Adrenal gland (tissue), 9 donors: ENCODE measurements at regions not wholly inside any gene's neighbourhood (a gene's known extent, or its start where the extent isn't known, plus 50 kb on each side); places are given as distances from the start of the nearest gene placed in this dataset.
"Not testable (repeated sequence)": the region's sequence is repeated elsewhere in the genome, so short reads cannot be mapped to it uniquely, and the experiment has no call there.

Experiments used
- DNase-seq, 7 donors: peaks; one replicate each; pipeline ENCODE4 v3.0.0-alpha.2; 2019 to 2020
- H3K27ac ChIP-seq, 5 donors: fragments of 200-600 bp; sonication (generic) in 4 of 5; 1 replicate in 3 of 5; 2 replicates in 2 of 5; pipeline versions ENCODE4 v1.5.1 to v1.8.0; 2016 to 2020; ENCODE audit warnings: mild to moderate bottlenecking in 1 of 5
- H3K27me3 ChIP-seq: fragments of 200-600 bp; 2 replicates; pipeline ENCODE4 v1.8.0; 2021
- H3K36me3 ChIP-seq, 2 donors: fragments of 200-600 bp; replicated peaks in 1 of 2; 1 replicate in 1 of 2; 2 replicates in 1 of 2; pipeline versions ENCODE4 v1.5.1 to v1.8.0; 2018 to 2022
- H3K4me1 ChIP-seq, 2 donors: fragments of 200-600 bp; replicated peaks in 1 of 2; 1 replicate in 1 of 2; 2 replicates in 1 of 2; pipeline versions ENCODE4 v1.5.1 to v1.8.0; 2018 to 2021
- H3K4me3 ChIP-seq, 4 donors: fragments of 200-600 bp; sonication (generic) in 3 of 4; one replicate each; pipeline ENCODE4 v1.5.1; 2016 to 2018
- H3K9me3 ChIP-seq, 3 donors: fragments of 200-600 bp; sonication (generic) in 1 of 3; replicated peaks in 1 of 3; 1 replicate in 2 of 3; 2 replicates in 1 of 3; pipeline versions ENCODE4 v1.5.1 to v1.8.0; 2016 to 2021
- POLR2A ChIP-seq, 2 donors: fragments of 450-650 bp; IDR thresholded peaks; one replicate each; pipeline ENCODE4 v1.6.1; 2017; ENCODE audit warnings: antibody characterized with exemption in 2 of 2, mild to moderate bottlenecking in 2 of 2, moderate library complexity in 1 of 2
- WGBS, 4 donors: extraction: QIAGEN DNeasy Blood & Tissue Kit in 2 of 4; methylation state at CpG; one replicate each; pipeline versions ENCODE4 v1.1.5 to v1.1.7; 2013 to 2017; 5-methylcytosine and 5-hydroxymethylcytosine counted together
- intact Hi-C, 2 donors: fragments of 100-400 bp; cut with DNase I; formaldehyde crosslinking; loops; one replicate each; pipeline versions ENCODE4 v1.14.1 to v1.15.0; 2022 to 2023
- TF ChIP-seq, protein P1 (sequence below), 6 experiments: fragments of 450-650 bp in 4 of 6; fragments of 200-600 bp in 2 of 6; sonication (generic) in 1 of 6; IDR thresholded peaks; 1 replicate in 5 of 6; 2 replicates in 1 of 6; pipeline versions ENCODE4 v1.5.1 to v1.8.0; 2016 to 2021; ENCODE audit warnings: antibody characterized with exemption in 6 of 6, mild to moderate bottlenecking in 2 of 6, moderate library complexity in 1 of 6
- donor health status: healthy with polysubstance abuse.
- donor health status: Bipolar disorder and iron deficiency.
- donor health status: DM: yes; HTN: yes; CAD: no.
- donor health status: DM: no; HTN: no; CAD: no.
- donor health status: DM: no; HTN: no; CAD: no.

DNA sequence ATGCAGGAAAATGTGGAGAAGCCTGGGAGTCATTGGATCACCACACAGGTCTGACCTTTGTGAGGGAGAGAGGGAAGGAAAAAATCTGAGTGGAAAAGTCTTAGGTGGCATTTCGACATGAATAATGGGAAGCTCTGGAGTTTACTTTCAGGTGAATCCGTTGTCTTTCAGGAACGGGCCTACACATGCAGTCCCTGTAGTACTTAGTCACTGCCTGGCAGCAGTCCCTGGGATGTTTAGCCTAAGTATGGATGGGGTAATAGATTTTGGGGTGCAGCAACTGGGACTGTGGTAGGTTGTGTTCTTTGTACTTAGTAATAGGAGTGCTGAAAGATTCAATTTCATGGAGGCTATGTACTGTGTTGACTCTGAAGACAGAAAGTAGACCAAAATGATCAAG lies 227.5 kb upstream of the EPHA3 start:
- 71 to 82% (median 77%) methylated on average over 3 of the region's 3 CpGs for WGBS, 4 donors
- Histone ChIP-seq H3K4me1 (no peaks in the 10 kb centered on the region), H3K4me3 (no peak overlapping the region), H3K36me3 (no peaks in the 10 kb centered on the region), H3K27me3 (no peaks in the 10 kb centered on the region), H3K9me3 (no peaks in the 10 kb centered on the region), H3K27ac (no peak overlapping the region)
- intact Hi-C loops, result no loop called here
- TF ChIP-seq POLR2A (IDR thresholded peaks at IDR 0.05), result no peak
- TF ChIP-seq, protein P1, sequence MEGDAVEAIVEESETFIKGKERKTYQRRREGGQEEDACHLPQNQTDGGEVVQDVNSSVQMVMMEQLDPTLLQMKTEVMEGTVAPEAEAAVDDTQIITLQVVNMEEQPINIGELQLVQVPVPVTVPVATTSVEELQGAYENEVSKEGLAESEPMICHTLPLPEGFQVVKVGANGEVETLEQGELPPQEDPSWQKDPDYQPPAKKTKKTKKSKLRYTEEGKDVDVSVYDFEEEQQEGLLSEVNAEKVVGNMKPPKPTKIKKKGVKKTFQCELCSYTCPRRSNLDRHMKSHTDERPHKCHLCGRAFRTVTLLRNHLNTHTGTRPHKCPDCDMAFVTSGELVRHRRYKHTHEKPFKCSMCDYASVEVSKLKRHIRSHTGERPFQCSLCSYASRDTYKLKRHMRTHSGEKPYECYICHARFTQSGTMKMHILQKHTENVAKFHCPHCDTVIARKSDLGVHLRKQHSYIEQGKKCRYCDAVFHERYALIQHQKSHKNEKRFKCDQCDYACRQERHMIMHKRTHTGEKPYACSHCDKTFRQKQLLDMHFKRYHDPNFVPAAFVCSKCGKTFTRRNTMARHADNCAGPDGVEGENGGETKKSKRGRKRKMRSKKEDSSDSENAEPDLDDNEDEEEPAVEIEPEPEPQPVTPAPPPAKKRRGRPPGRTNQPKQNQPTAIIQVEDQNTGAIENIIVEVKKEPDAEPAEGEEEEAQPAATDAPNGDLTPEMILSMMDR (IDR thresholded peaks at IDR 0.05), result no peak
- DNase-seq, result no peak

DNA sequence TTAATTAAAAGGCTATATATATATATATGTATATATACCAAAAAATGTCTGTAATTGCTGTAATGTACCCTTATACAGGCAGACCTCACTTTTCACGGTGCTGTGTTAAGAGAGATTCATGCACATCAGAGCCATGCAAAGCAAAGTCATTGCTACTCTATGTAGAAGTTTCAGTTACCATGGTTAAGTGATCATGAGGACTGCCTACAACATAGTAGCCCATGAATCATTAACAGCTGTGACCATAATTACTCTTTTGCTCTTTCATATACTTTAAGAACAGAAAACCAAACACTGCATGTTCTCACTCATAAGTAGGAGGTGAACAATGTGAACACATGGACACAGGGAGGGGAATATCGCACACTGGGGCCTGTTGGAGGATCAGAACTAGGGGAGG lies 225.3 kb upstream of the EPHA3 start:
- H3K27ac ChIP-seq, result no peak overlapping the region
- no peak overlapping the region for H3K4me3 ChIP-seq
- no peaks in the 10 kb centered on the region for H3K27me3 ChIP-seq
- no peaks in the 10 kb centered on the region for H3K4me1 ChIP-seq
- 76 to 89% (median 82%) methylated on average over 2 of the region's 2 CpGs for WGBS, 4 donors
- H3K36me3 ChIP-seq, result no peaks in the 10 kb centered on the region
- intact Hi-C loops, result no loop called here
- TF ChIP-seq POLR2A (IDR thresholded peaks at IDR 0.05), result no peak
- TF ChIP-seq, protein P1 (IDR thresholded peaks at IDR 0.05), result no peak
- H3K9me3 ChIP-seq, result no peaks in the 10 kb centered on the region
- no peak for DNase-seq

DNA sequence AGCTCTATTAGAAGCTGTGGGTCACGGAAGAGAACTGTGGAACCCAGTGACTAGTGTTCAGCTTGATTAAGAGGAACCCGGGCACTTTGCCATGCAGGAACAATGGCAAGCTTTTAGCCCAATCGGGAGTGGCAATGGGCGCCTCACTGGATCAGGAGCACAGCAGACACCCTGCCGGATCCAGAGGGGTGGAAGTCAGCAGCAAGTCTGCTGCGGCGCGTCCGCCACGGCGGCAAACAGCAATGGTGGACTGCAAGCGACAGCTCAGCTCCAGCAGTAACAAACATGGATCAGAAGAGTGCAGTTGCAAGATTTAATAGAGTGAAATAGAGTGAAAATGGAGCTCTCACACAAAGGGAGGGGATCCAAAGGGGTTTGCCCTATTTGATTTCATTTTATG lies 220.8 kb upstream of the EPHA3 start:
- DNase-seq, H3K4me3 ChIP-seq, H3K9me3 ChIP-seq, H3K27me3 ChIP-seq, H3K27ac ChIP-seq, intact Hi-C loops, H3K4me1 ChIP-seq, H3K36me3 ChIP-seq: not testable (repeated sequence)
- WGBS, 4 donors, result 77 to 91% (median 82%) methylated on average over 11 to 12 of the region's 12 CpGs

DNA sequence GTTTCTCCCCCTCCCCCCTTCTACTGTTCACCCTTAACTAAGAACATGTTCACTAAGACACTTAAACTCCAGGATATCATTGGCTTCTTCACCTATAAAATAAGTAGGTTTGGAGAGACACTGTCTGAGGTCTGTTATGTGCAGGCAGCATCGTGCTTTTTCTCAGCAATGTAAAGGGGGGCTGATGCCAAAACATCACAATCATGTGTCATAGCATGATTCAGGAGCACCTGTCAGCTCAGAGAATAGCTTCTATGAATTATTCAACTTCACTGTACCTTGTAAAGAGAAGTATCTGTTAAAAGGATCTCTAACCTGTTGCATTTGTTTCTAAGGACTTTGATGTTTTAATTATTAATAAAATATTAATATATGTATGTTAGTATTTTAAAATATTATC lies 211.4 kb upstream of the EPHA3 start:
- 58 to 69% (median 66%) methylated on average over 1 of the region's 1 CpG for WGBS, 4 donors
- TF ChIP-seq, protein P1 (IDR thresholded peaks at IDR 0.05), result no peak
- TF ChIP-seq POLR2A (IDR thresholded peaks at IDR 0.05), result no peak
- no peaks in the 10 kb centered on the region for H3K27me3 ChIP-seq

DNA sequence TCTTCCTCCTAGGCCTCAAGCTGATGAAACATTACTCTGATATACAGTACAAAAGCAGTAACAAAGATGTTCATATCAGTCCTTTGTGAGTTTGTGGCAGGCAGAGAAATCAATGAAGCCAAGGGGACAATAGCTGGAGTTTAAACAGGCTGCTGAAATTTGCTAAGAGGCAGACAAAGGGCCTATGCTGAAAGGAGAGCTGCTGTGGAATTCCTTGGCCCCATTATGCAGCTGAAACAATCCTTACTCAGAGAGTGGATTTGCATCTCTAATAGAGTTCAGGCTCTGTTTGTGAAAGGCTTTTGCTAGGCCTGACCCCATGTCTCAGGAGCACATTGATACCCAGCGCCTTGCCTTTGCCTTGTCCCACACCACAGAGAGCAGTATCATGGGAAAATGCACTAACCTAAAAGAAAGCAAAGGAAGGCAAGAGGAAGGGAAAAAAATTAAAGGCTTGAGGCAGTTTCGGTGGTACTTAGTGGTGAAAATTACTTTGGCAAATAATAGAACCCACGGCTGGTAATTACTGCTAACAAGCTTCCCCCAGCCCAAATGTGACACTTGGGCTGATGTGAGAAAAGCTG lies 195.0 kb upstream of the EPHA3 start:
- H3K27ac ChIP-seq, result no peak overlapping the region
- no peaks in the 10 kb centered on the region for H3K4me1 ChIP-seq
- H3K9me3 ChIP-seq, result no peaks in the 10 kb centered on the region
- no peak for DNase-seq
- 68 to 88% (median 73%) methylated on average over 3 of the region's 3 CpGs for WGBS, 4 donors
- no peaks in the 10 kb centered on the region for H3K27me3 ChIP-seq
- H3K4me3 ChIP-seq, result no peak overlapping the region
- intact Hi-C loops, result no loop called here
- no peak for TF ChIP-seq POLR2A (IDR thresholded peaks at IDR 0.05)
- TF ChIP-seq, protein P1 (IDR thresholded peaks at IDR 0.05), result no peak
- H3K36me3 ChIP-seq, result no peaks in the 10 kb centered on the region

More for the DNA sequence above, 211.4 kb upstream of the EPHA3 start:
- Histone ChIP-seq H3K36me3 (no peaks in the 10 kb centered on the region), H3K4me3 (no peak overlapping the region), H3K9me3 (no peaks in the 10 kb centered on the region), H3K4me1 (no peaks in the 10 kb centered on the region), H3K27ac (no peak overlapping the region)
- intact Hi-C loops, result no loop called here
- no peak for DNase-seq
